ENCODE measurements at regions not wholly inside any gene's neighbourhood (a gene's known extent, or its start where the extent isn't known, plus 50 kb on each side); places are given as distances from the start of the nearest gene placed in this dataset.

- Histone ChIP-seq H3K4me1 (peaks cover 0 to 45% (median 13%) of the 10 kb centered on the region in 12 donors), H3K36me3 (no peaks in the 10 kb centered on the region), H3K27me3 (no peaks in the 10 kb centered on the region), H3K4me3 (no peak overlapping the region), H3K27ac (peak overlapping the region in 3 of 12 donors; percentile 6 to 70 (median 58)), H3K9me3 (no peaks in the 10 kb centered on the region)
- no peak for TF ChIP-seq CTCF (IDR thresholded peaks at IDR 0.05)
- no peak for TF ChIP-seq POLR2A (IDR thresholded peaks at IDR 0.05)
- ATAC-seq: peak in 3 of 4 donors; percentile 54 to 67 (median 56)
- intact Hi-C loops (cut with DNase I): no loop called here
- WGBS, 4 donors: 49 to 68% (median 59%) methylated on average over 6 of the region's 6 CpGs
- DNase-seq: peak in 1 of 5 donors; percentile 68
Observed at GRCh38 chr7:54813398-54813797, 54.4 kb upstream of the SEC61G start.

DNA sequence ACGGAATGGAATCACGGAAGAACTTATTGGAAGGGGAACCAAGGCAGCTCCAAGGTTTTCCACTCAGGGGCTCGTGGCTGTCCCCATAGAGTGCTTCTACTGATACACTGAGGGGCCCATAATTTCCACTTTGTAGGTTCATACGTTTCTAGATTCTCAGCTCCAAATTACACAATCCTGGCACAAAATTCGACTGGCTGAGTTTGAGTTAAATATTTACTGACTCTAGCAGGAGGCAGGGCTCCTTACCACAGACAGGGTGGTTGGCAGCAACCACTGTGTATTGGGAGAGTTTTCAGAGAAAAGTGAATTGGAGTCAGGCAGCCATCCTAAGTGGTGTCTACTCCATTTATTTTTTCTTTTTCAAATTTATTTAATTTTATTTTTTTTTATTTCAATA, 55.4 kb upstream of the SEC61G start:
- WGBS, 4 donors: 83 to 90% (median 84%) methylated on average over 5 of the region's 5 CpGs
- no peak for TF ChIP-seq CTCF (IDR thresholded peaks at IDR 0.05)
- no peak for TF ChIP-seq POLR2A (IDR thresholded peaks at IDR 0.05)
- Histone ChIP-seq H3K9me3 (no peaks in the 10 kb centered on the region), H3K27me3 (no peaks in the 10 kb centered on the region), H3K4me3 (no peak overlapping the region), H3K36me3 (no peaks in the 10 kb centered on the region), H3K4me1 (peaks cover 0 to 45% (median 13%) of the 10 kb centered on the region in 12 donors), H3K27ac (no peak overlapping the region)
- ATAC-seq (no peak), DNase-seq (no peak)
- intact Hi-C loops (cut with DNase I): no loop called here

DNA sequence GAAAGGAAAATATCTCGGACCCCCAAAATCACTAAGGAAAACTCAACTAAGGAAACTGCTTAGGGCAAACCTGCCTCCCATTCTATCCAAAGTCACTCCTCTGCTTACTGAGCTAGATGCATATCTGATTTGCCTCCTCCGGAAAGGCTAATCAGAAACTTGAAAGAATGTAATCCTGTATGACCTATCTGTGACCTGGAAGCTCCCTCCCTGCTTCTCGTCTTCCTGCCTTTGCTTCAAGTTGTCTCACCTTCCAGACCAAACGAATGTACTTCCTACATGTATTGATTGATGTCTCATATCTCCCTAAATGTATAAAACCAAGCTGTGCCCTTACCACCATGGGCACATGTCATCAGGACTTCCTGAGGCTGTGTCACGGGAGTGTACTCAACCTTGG, 58.1 kb upstream of the SEC61G start:
- peaks cover 0 to 22% (median 4%) of the 10 kb centered on the region in 12 donors for H3K4me1 ChIP-seq
- peak overlapping the region in 4 of 12 donors; percentile 11 to 49 (median 40) for H3K27ac ChIP-seq
- H3K27me3 ChIP-seq: no peaks in the 10 kb centered on the region
- DNase-seq (no peak), ATAC-seq (peak in 1 of 4 donors; percentile 55)
- H3K4me3 ChIP-seq: no peak overlapping the region
- no peaks in the 10 kb centered on the region for H3K36me3 ChIP-seq
- intact Hi-C loops (cut with DNase I): no loop called here
- WGBS, 4 donors: 39 to 46% (median 41%) methylated on average over 5 of the region's 5 CpGs
- TF ChIP-seq POLR2A (IDR thresholded peaks at IDR 0.05): no peak
- no peak for TF ChIP-seq CTCF (IDR thresholded peaks at IDR 0.05)
- no peaks in the 10 kb centered on the region for H3K9me3 ChIP-seq

DNA sequence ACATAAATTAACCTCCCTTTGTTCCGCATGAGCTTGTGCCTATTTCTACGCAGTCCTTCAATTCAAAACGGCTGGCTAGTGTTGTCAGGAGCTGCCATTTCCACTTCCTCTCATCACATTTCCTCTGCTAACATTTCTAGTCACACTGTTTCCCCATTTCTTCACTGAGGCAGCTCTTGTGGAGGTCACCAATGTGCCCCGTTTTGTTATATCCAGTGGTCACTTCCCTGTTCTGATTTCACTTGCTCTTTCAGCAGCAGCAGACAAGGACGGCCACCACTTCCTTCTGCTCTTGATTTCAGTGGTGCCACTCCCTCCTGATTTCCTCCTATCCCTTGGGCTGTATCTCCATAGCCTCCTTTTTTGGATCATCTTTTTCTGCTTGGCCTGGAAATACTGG, 64.8 kb upstream of the SEC61G start:
- DNase-seq: peak in 2 of 5 donors; percentile 42 to 45
- Histone ChIP-seq H3K27me3 (no peaks in the 10 kb centered on the region), H3K36me3 (no peaks in the 10 kb centered on the region), H3K4me3 (no peak overlapping the region), H3K27ac (peak overlapping the region in 1 of 12 donors; percentile 70), H3K4me1 (peaks cover 0 to 11% (median 0%) of the 10 kb centered on the region in 12 donors), H3K9me3 (peaks cover 0 to 14% (median 0%) of the 10 kb centered on the region in 12 donors)
- no peak for TF ChIP-seq CTCF (IDR thresholded peaks at IDR 0.05)
- TF ChIP-seq POLR2A (IDR thresholded peaks at IDR 0.05): no peak
- peak in 3 of 4 donors; percentile 26 to 71 (median 52) for ATAC-seq
- WGBS, 4 donors: 41 to 48% (median 42%) methylated on average over 5 of the region's 5 CpGs
- intact Hi-C loops (cut with DNase I): no loop called here
